GM18951 (cell line): ENCODE measurements at regions not wholly inside any gene's neighbourhood (a gene's known extent, or its start where the extent isn't known, plus 50 kb on each side); places are given as distances from the start of the nearest gene placed in this dataset.
"Not testable (repeated sequence)": the region's sequence is repeated elsewhere in the genome, so short reads cannot be mapped to it uniquely, and the experiment has no call there.

Experiments used
- POLR2A ChIP-seq: IDR thresholded peaks from 4 replicates; pipeline ENCODE4 v1.6.1; 2011; ENCODE audit warnings: mild to moderate bottlenecking; ENCODE audit not compliant: insufficient read length, insufficient read depth; ENCODE audit errors: extremely low read depth
- in situ Hi-C: fragments of 300-500 bp; cut with MboI; formaldehyde crosslinking; loops from one replicate; pipeline ENCODE4 v1.12.0; 2022; ENCODE audit warnings: low sequenced_read_pairs, mixed read lengths, inconsistent platforms; ENCODE audit not compliant: unreplicated experiment

DNA sequence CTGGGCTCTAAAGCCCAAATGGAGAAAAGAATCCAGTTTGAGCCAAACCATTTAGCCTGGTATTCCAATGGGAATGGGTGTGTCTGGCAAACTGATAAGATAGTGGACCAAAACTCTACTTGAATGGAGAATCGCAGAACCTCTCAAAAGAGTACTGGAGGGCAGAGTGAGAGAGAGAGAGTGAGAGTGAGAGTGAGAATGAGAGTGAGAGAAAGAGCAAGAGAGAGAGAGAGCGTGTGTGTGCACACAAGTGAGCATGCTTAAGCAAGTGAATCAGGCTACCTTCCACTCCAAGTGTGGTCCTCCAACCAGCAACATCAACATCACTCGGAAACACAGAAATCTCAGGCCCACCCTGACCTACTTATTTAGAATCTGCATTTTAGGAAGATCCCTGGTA lies 58.8 kb downstream of the UQCRFS1 start:
- in situ Hi-C loops = no loop called here

DNA sequence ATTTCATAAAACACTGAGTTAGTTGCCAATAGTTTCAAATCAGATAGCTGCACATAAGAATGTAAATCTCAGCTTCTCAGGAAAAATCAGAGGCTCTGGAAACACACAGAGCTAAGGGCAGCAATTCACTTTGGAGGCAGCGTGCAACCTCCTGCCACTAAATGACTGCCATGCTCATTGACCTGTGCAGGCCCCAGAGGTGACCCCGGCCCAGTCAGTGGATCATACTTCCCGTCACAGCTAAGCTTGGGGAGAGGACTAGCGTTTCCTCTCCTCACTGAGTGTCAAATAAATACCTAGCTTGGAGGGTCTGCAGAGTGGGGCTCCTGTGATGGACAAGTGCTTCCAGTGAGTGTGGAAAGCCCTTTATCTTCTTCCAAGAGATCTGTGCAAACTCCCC lies 67.2 kb downstream of the UQCRFS1 start:
- TF ChIP-seq POLR2A = no peak
- in situ Hi-C loops = no loop called here

More for the DNA sequence above, 58.8 kb downstream of the UQCRFS1 start:
- no peak for TF ChIP-seq POLR2A

DNA sequence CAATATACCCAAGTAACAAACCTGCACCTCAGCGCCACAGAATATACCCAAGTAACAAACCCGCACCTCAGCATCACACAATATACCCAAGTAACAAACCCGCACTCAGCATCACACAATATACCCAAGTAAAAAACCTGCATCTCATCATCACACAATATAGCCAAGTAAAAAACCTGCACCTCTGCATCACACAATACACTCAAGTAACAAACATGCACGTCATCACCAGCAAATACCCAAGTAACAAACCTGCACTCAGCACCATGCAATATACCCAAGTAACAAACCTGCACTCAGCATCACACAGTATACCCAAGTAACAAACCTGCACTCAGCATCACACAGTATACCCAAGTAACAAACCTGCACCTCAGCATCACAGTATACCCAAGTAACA lies 69.8 kb downstream of the UQCRFS1 start:
- TF ChIP-seq POLR2A = no peak
- in situ Hi-C loops = no loop called here

DNA sequence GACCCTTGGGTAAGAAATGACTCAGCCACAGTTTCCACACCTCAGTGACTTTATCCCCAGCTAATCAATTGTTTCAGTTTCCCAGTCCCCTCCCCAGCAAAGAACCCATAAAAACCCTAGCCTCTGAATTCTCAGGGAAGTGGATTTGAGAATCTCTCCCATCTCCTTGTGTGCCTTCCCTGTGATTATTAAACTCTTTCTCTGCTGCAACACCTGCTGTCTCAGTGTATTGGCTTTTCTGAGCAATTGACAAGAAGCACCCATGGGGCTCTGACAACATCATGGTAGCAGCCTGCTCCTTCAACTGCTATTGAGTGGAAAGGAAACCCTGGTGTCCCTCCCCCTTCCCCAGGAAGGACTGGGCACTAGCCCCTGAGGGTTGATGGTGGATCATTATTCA lies 73.7 kb downstream of the UQCRFS1 start:
- TF ChIP-seq POLR2A = no peak
- in situ Hi-C loops = no loop called here

DNA sequence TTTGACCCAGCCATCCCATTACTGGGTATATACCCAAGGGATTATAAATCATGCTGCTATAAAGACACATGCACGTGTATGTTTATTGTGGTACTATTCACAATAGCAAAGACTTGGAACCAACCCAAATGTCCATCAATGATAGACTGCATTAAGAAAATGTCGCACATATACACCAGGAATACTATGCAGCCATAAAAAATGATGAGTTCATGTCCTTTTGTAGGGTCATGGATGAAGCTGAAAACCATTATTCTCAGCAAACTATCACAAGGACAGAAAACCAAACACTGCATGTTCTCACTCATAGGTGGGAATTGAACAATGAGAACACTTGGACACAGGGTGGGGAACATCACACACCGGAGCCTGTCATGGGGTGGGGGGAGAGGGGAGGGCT lies 74.7 kb downstream of the UQCRFS1 start:
- in situ Hi-C loops = not testable (repeated sequence)

DNA sequence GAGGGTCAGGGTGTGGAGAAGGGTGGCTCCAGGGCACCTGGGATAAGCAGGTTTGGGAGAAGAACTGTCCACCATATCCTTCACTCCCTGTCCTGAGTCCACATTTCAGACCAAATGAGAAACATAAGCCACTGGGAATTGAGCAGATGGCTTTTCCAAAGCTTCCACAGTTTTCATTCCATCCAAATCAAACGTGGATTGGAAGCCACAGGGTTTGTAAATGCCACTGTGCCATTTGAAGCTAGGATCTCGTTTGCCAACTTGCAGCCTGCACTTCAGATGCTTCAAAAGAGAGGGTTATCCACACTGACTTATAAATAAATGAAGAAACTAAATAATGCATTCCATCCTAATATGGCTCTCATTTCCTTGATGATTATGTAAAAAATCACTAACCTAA lies 81.5 kb downstream of the UQCRFS1 start:
- TF ChIP-seq POLR2A = no peak
- in situ Hi-C loops = no loop called here

DNA sequence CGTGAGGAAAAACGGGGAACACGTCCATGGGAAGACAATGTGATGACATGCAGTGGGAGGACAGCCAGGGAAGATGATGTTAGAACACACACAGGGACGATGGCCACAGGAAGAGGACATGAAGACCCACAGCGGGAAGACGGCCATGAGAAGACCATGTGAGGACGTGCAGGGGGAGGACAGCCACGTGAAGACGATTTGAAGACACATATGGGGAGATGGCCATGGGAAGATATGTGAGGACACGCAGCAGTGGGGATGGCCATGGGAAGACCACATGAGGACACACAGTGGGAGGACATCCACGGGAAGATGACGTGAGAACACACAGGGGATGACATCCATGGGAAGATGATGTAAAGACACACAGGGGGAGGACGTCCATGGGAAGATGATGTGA lies 83.8 kb downstream of the UQCRFS1 start:
- no peak for TF ChIP-seq POLR2A
- in situ Hi-C loops = no loop called here

DNA sequence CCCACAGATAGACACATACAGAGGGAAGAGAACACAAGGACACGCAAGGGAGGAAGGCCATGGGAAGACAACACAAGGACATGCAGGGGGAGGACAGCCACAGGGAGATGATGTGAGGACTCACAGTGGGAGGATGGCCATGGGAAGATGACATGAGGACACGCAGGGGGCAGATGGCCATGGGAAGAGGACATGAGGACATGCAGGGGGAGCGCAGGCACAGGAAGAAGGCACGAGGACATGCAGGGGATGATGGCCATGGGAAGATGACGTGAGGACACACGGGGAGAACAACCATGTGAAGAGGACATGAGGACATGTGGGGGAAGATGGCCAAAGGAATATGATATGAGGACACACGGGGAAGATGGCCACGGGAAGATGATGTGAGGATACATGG lies 84.7 kb downstream of the UQCRFS1 start:
- in situ Hi-C loops = no loop called here
- TF ChIP-seq POLR2A = no peak

DNA sequence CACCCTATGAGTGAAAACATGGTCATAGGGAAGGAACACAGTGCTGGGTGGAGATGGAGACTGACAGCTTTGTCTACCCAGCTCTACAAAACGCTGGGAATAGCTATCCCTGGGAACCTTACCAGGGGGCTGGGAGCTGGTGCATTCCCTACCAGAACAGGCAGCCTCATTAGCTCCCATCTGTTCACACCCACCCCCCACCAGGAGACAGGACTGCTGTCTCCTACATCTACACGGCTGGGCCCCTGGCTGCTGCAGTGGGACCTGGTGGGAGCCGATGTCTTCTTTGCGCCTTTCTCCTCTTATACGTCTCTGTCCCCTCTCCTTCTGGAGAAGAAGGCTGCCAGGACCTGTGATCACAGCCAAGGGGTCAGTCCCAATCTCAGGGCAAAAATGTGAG lies 90.8 kb downstream of the UQCRFS1 start:
- in situ Hi-C loops = no loop called here
- no peak for TF ChIP-seq POLR2A

DNA sequence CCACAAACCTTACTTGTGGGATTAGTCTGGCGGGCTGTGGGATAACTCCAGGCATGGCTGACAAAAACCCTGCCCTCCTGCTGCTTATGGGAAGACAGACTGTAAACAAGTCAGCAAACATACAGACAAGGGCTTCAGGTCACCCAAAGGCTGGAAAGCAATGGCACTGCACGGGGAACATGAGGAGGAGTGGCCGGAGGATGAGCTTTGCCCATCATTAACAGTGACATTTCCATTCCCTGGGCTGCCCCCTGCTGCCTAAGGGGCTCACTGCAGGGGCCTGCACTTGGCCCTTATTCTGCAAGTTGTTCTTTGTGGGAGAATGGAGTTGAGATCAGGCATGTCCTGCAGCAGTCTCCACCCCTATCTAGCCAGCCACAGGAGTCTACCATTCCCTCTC lies 91.3 kb downstream of the UQCRFS1 start:
- in situ Hi-C loops = no loop called here
- no peak for TF ChIP-seq POLR2A

DNA sequence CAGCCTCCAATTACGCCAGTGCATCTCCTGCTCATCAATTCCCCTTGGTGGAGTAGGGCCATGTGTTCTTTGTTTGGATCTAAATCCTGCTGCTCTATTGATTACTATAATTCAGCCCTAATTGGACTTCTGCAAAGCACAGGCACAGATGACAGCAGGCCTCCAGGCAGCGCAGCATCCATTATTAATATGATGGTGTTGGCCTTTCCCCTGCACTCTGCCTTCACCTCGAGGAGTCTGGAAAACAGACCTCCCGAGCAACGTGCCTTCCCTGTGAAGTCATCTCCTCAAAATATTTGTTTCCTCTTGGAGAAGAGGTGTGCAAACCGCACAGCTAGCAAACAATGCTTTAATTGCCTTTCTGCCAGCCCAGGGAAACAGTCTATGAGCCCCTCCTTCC lies 92.5 kb downstream of the UQCRFS1 start:
- in situ Hi-C loops = no loop called here
- no peak for TF ChIP-seq POLR2A

DNA sequence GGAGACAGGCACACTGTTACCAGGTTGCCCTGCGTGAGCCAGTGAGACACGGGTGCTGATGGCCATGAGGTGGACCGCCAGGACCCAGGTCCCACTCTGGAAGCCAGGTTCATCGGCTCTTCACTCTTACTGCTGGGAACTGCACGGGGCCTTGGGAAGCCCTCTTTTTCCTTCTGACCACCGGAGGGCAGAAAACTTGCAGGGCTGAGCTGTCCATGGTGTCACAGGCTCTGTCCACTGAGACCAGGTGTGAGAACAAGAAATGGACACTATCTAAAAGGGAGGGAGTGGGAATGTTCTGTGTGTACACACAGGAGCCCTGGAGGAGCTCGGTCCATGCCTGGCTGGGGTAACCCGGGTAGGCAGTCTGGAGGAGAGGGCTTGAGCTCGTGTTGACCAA lies 93.4 kb downstream of the UQCRFS1 start:
- in situ Hi-C loops = no loop called here
- TF ChIP-seq POLR2A = no peak

DNA sequence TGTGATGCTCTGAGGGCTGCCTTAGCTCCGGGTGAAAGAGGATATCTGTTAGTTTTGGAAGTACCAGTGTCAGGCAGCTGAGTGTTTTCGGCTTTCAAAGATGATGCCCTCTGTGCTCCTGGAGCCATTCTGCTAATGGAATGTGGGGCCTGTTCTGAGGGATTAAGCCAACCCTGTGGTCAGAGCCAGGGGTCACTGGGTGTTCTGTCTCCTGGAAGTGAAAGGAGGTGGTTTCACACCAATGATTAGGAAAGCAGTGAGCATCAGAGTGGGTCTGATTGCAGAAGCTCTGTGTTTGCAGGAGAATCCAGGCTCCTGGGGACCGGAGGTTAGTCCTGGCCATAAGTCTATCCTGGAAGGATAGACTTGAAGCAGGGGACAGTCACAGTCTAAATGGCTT lies 94.6 kb downstream of the UQCRFS1 start:
- in situ Hi-C loops = no loop called here
- no peak for TF ChIP-seq POLR2A

DNA sequence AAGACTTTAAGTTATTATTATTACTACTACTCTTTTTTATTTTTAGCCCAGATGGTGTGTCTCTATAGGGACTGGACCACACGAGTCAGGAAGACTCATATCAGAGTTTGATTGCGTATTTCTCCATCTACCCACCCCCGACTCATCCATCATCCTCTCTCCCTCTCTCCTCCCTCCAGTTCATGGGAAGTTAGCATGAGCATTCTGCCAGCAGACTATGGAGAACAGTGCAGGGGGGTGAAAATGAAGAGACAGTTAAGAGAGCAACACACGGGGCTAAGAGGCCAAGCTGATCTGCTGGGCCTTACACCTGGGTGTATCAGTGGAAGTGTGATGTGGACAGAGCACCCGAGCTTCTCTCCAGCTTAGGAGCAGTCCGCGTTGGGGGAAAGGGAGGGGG lies 95.0 kb downstream of the UQCRFS1 start:
- no peak for TF ChIP-seq POLR2A
- in situ Hi-C loops = no loop called here

DNA sequence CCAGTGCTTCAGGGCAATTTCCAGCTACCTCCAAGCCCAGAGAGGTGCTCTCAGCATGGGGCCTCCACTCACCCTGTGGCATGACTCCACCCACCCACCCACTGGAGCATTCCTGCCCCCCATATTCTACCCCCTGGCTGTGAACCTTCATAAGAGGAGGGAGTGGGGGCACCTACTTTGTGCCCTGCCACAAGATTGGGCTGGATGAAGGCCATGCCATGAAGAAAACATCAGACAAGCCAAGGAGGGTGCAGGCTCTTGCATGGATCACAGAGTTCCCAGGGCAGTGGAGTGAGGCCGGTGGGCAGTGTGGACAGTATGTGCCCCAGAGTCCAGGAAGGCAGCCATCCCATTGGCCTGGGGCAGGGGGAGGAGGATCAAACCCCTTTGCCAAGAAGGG lies 97.8 kb downstream of the UQCRFS1 start:
- in situ Hi-C loops = no loop called here

More for the DNA sequence above, 97.8 kb downstream of the UQCRFS1 start:
- no peak for TF ChIP-seq POLR2A
